ENCODE measurements at regions not wholly inside any gene's neighbourhood (a gene's known extent, or its start where the extent isn't known, plus 50 kb on each side); places are given as distances from the start of the nearest gene placed in this dataset.

DNA sequence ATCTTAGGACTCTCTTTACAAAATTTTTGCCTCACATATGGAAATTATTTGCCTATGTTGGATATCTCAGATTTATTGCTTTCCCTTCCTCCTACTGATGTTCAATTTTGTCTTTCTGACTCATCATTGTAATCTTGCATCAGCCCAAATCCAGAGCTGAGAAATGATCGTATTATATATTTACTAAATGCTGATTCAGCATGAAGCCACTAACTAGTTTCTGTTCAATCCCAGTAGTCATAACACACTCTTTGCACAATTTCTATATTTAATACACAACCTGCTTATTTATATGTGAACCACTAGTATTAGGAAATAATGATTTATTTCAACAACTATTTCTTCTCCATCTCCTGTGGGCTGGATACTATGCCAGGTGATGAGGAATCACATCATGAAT is 161.1 kb upstream of the PCDH17 start:
- H3K4me1 ChIP-seq (ENCODE audit: control insufficient read depth in 3 of 3, insufficient read depth in 2 of 3, low read depth in 1 of 3, low read length in 2 of 3), result no peaks in the 10 kb centered on the region
- no peak overlapping the region for H3K27ac ChIP-seq (ENCODE audit: low read depth in 1 of 3, low read length in 2 of 3)
- no peaks in the 10 kb centered on the region for H3K9me3 ChIP-seq (ENCODE audit: control insufficient read depth in 2 of 2, insufficient read depth in 1 of 2, low read depth in 1 of 2, low read length in 1 of 2)
- H3K36me3 ChIP-seq (ENCODE audit: control insufficient read depth in 3 of 3, insufficient read depth in 2 of 3, low read depth in 1 of 3, low read length in 3 of 3), result no peaks in the 10 kb centered on the region
- H3K27me3 ChIP-seq (ENCODE audit: control insufficient read depth in 3 of 3, insufficient read depth in 3 of 3, low read length in 3 of 3), result no peaks in the 10 kb centered on the region
- no peak overlapping the region for H3K4me3 ChIP-seq (ENCODE audit: low read depth in 1 of 3, low read length in 3 of 3)
- FAIRE-seq (no peak), DNase-seq (no peak)
- 70 to 84% (median 77%) methylated on average over 1 of the region's 1 CpG for WGBS, 3 donors

DNA sequence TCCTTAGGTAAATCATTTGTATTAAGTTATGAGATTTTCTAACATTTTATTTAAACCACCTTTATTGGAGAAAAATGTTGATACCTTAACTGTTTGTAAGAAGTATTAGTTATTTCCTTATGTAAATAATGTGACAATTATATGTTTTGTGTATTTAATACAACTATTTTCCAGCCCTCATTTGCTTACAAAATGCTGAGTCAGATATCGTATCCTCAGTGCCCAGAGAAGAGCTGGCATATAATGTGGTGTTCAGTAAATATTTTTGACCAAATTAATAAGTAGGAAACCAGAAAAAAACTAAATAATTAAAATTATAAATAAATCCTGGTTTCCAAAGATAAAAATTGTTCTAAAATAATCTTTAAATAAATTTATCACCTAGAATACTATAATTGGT is 140.2 kb upstream of the PCDH17 start:
- Histone ChIP-seq H3K27me3 (ENCODE audit: control insufficient read depth in 3 of 3, insufficient read depth in 3 of 3, low read length in 3 of 3) (no peaks in the 10 kb centered on the region), H3K27ac (ENCODE audit: low read depth in 1 of 3, low read length in 2 of 3) (no peak overlapping the region), H3K4me1 (ENCODE audit: control insufficient read depth in 3 of 3, insufficient read depth in 2 of 3, low read depth in 1 of 3, low read length in 2 of 3) (no peaks in the 10 kb centered on the region), H3K36me3 (ENCODE audit: control insufficient read depth in 3 of 3, insufficient read depth in 2 of 3, low read depth in 1 of 3, low read length in 3 of 3) (no peaks in the 10 kb centered on the region), H3K9me3 (ENCODE audit: control insufficient read depth in 2 of 2, insufficient read depth in 1 of 2, low read depth in 1 of 2, low read length in 1 of 2) (peaks cover 0 to 4% of the 10 kb centered on the region in 2 donors), H3K4me3 (ENCODE audit: low read depth in 1 of 3, low read length in 3 of 3) (no peak overlapping the region)
- WGBS, 3 donors, result 74 to 78% (median 75%) methylated on average over 1 of the region's 1 CpG
- DNase-seq (no peak), FAIRE-seq (no peak)

DNA sequence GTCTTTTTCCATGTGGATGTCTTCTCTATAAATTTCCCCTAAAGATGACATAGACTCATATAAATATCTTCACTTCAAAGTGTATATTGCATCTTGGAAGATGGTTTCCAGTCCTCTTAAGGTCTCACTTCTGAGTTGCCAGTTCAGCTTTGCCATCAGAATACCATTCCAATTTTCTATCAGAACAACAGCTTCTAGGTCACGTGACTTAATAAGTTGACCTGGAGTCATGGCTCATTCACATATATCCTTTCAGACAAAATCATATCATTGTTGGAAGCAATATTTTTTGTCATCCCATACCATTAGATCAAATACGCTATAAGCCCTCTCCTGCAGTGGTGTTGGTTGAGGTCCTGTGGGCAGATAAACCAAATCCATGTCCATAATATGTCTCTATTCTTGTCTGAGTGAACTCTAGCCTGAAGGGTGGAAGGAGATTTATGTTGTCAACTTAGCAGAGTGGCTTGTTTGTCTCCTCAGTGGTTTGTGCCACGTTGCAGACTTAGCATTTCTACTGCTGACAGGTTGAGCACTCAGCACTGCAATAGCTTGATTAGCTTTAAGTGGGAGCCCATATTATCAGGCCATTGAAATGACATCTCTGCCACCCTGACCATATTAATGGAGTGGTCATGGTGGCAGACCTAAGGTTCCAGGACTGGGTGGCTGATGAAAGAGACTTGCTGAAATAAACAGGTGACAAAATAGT is 123.6 kb upstream of the PCDH17 start:
- H3K4me1 ChIP-seq (ENCODE audit: control insufficient read depth in 3 of 3, insufficient read depth in 2 of 3, low read depth in 1 of 3, low read length in 2 of 3), result no peaks in the 10 kb centered on the region
- 64 to 73% (median 70%) methylated on average over 3 of the region's 3 CpGs for WGBS, 3 donors
- FAIRE-seq, result no peak
- H3K36me3 ChIP-seq (ENCODE audit: control insufficient read depth in 3 of 3, insufficient read depth in 2 of 3, low read depth in 1 of 3, low read length in 3 of 3), result no peaks in the 10 kb centered on the region
- H3K27me3 ChIP-seq (ENCODE audit: control insufficient read depth in 3 of 3, insufficient read depth in 3 of 3, low read length in 3 of 3), result no peaks in the 10 kb centered on the region
- H3K9me3 ChIP-seq (ENCODE audit: control insufficient read depth in 2 of 2, insufficient read depth in 1 of 2, low read depth in 1 of 2, low read length in 1 of 2), result no peaks in the 10 kb centered on the region
- no peak for DNase-seq
- H3K4me3 ChIP-seq (ENCODE audit: low read depth in 1 of 3, low read length in 3 of 3), result no peak overlapping the region
- H3K27ac ChIP-seq (ENCODE audit: low read depth in 1 of 3, low read length in 2 of 3), result no peak overlapping the region

DNA sequence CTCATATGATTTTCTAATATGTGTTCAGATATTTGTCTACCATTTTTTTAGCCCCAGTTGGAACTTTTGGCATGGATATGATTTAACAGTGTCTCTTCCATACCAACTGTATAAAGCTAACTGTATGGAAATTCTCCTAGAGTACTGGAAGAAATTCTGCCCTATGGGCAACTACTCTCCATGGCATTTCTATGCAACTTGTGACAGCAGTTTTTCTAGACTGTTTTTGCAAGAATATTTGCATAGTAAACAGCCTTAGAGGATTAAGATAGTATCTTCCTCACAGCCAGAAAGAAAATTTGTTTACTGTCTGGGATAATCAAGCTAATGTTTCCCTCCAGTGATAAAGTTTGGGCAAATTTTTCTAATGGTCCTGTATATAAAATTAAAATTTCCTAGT is 119.9 kb upstream of the PCDH17 start:
- no peak for FAIRE-seq

DNA sequence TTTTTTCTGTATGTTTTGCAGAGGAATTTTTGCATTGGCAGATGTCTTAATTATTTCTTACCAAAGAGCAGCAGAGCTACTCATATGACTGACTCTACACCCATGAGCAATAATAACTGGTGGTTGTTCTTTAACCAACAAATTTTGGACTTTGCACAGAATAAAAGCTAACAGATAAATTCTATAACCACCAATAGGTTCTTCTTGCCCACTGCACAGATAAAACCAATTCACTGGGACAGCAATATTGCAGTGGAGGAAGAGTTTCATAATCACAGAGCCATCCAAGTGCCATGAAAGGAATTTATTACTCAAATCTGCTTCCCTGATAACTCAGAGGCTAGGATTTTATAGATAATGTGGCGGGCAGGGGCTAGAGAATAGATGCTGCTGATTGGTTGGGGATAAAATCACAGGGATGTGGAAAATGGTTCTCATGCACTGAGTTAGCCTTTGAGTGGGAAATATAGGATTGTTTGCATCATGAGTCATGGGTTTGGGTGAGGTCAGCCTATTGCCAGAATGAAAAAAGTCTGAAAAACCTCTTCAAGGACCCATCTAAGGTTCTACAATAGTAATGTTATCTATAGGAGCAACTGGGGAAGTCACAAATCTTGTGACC is 104.3 kb upstream of the PCDH17 start:
- FAIRE-seq, result no peak
- H3K4me3 ChIP-seq (ENCODE audit: low read depth in 1 of 3, low read length in 3 of 3), result no peak overlapping the region
- 7 to 45% (median 21%) methylated on average over 1 of the region's 1 CpG for WGBS, 3 donors
- H3K27me3 ChIP-seq (ENCODE audit: control insufficient read depth in 3 of 3, insufficient read depth in 3 of 3, low read length in 3 of 3), result no peaks in the 10 kb centered on the region
- H3K9me3 ChIP-seq (ENCODE audit: control insufficient read depth in 2 of 2, insufficient read depth in 1 of 2, low read depth in 1 of 2, low read length in 1 of 2), result peaks cover 0 to 8% of the 10 kb centered on the region in 2 donors
- H3K4me1 ChIP-seq (ENCODE audit: control insufficient read depth in 3 of 3, insufficient read depth in 2 of 3, low read depth in 1 of 3, low read length in 2 of 3), result peaks cover 0 to 5% (median 0%) of the 10 kb centered on the region in 3 donors
- no peaks in the 10 kb centered on the region for H3K36me3 ChIP-seq (ENCODE audit: control insufficient read depth in 3 of 3, insufficient read depth in 2 of 3, low read depth in 1 of 3, low read length in 3 of 3)
- DNase-seq, result peak; percentile 58 to 70
- peak overlapping the region in 1 of 3 donors; percentile 44 for H3K27ac ChIP-seq (ENCODE audit: low read depth in 1 of 3, low read length in 2 of 3)

More for the DNA sequence above, 119.9 kb upstream of the PCDH17 start:
- H3K27ac ChIP-seq (ENCODE audit: low read depth in 1 of 3, low read length in 2 of 3), result no peak overlapping the region
- H3K36me3 ChIP-seq (ENCODE audit: control insufficient read depth in 3 of 3, insufficient read depth in 2 of 3, low read depth in 1 of 3, low read length in 3 of 3), result no peaks in the 10 kb centered on the region
- no peaks in the 10 kb centered on the region for H3K4me1 ChIP-seq (ENCODE audit: control insufficient read depth in 3 of 3, insufficient read depth in 2 of 3, low read depth in 1 of 3, low read length in 2 of 3)
- H3K27me3 ChIP-seq (ENCODE audit: control insufficient read depth in 3 of 3, insufficient read depth in 3 of 3, low read length in 3 of 3), result no peaks in the 10 kb centered on the region
- no peak overlapping the region for H3K4me3 ChIP-seq (ENCODE audit: low read depth in 1 of 3, low read length in 3 of 3)
- no peaks in the 10 kb centered on the region for H3K9me3 ChIP-seq (ENCODE audit: control insufficient read depth in 2 of 2, insufficient read depth in 1 of 2, low read depth in 1 of 2, low read length in 1 of 2)
- no peak for DNase-seq

DNA sequence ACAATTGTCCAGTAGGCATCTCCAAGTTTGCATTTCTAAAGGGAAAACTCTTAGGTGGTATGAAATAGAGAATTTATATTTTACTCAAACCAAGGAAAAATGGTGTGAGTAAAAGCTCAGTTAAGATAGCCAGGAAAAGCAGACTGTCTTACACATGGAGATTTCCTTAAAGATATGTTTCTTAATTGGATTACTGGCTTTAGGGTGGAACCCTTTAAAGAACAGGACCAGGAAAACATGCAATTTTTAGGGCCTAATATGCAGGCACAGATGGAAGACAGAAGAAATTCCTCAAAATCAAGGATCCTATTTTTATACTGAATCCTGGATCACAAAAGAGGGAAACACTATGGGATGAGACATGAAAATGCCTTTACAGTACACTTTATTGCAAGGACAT is 100.3 kb upstream of the PCDH17 start:
- DNase-seq (no peak), FAIRE-seq (no peak)
- Histone ChIP-seq H3K4me1 (ENCODE audit: control insufficient read depth in 3 of 3, insufficient read depth in 2 of 3, low read depth in 1 of 3, low read length in 2 of 3) (peaks cover 0 to 5% (median 0%) of the 10 kb centered on the region in 3 donors), H3K9me3 (ENCODE audit: control insufficient read depth in 2 of 2, insufficient read depth in 1 of 2, low read depth in 1 of 2, low read length in 1 of 2) (peaks cover 0 to 20% of the 10 kb centered on the region in 2 donors), H3K36me3 (ENCODE audit: control insufficient read depth in 3 of 3, insufficient read depth in 2 of 3, low read depth in 1 of 3, low read length in 3 of 3) (no peaks in the 10 kb centered on the region), H3K27ac (ENCODE audit: low read depth in 1 of 3, low read length in 2 of 3) (no peak overlapping the region), H3K27me3 (ENCODE audit: control insufficient read depth in 3 of 3, insufficient read depth in 3 of 3, low read length in 3 of 3) (no peaks in the 10 kb centered on the region), H3K4me3 (ENCODE audit: low read depth in 1 of 3, low read length in 3 of 3) (no peak overlapping the region)

DNA sequence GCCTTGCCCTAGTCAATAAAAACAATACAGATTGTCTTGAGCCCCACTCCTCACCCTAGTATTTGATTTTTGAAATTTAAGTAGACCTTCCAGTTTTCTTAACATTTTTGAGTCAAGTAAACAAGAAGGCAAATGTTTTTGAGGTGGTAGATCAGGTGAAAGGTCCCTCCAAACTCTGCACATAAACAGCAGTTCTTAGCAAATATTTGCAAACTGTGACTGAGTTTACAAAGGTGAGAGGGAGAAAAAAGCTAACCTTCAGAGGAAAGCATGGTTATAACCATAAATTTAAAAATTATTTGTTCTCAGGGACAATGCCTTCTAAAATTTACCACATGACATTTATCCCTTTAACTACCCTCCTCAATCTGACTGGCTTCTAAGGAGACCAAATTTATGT is 84.6 kb upstream of the PCDH17 start:
- DNase-seq, result no peak
- H3K27ac ChIP-seq (ENCODE audit: low read depth in 1 of 3, low read length in 2 of 3), result no peak overlapping the region
- H3K27me3 ChIP-seq (ENCODE audit: control insufficient read depth in 3 of 3, insufficient read depth in 3 of 3, low read length in 3 of 3), result no peaks in the 10 kb centered on the region
- H3K9me3 ChIP-seq (ENCODE audit: control insufficient read depth in 2 of 2, insufficient read depth in 1 of 2, low read depth in 1 of 2, low read length in 1 of 2), result no peaks in the 10 kb centered on the region
- no peak overlapping the region for H3K4me3 ChIP-seq (ENCODE audit: low read depth in 1 of 3, low read length in 3 of 3)
- no peaks in the 10 kb centered on the region for H3K36me3 ChIP-seq (ENCODE audit: control insufficient read depth in 3 of 3, insufficient read depth in 2 of 3, low read depth in 1 of 3, low read length in 3 of 3)
- FAIRE-seq, result no peak
- H3K4me1 ChIP-seq (ENCODE audit: control insufficient read depth in 3 of 3, insufficient read depth in 2 of 3, low read depth in 1 of 3, low read length in 2 of 3), result no peaks in the 10 kb centered on the region

DNA sequence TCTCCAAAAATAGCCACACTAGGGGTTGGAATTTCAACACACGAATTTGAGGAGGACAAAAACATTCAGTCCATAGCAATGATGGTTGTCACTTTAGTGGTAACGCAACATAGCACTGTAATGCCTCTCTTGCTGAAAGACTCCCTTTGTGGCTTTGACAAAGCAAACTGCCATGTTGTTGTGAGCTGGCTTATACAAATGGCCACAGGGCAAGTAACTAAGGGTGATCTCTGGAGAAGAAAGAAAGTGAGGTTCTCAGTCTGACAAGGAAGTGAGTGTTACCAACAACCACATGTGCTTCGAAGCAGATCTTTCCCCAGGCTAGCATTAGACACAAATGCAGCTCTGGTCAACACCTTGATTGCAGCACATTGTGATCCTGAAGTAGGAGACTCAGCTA is 79.1 kb upstream of the PCDH17 start:
- no peaks in the 10 kb centered on the region for H3K4me1 ChIP-seq (ENCODE audit: control insufficient read depth in 3 of 3, insufficient read depth in 2 of 3, low read depth in 1 of 3, low read length in 2 of 3)
- H3K4me3 ChIP-seq (ENCODE audit: low read depth in 1 of 3, low read length in 3 of 3), result no peak overlapping the region
- WGBS, 3 donors, result 76 to 83% (median 78%) methylated on average over 3 of the region's 3 CpGs
- no peak for FAIRE-seq
- H3K27ac ChIP-seq (ENCODE audit: low read depth in 1 of 3, low read length in 2 of 3), result no peak overlapping the region
- H3K36me3 ChIP-seq (ENCODE audit: control insufficient read depth in 3 of 3, insufficient read depth in 2 of 3, low read depth in 1 of 3, low read length in 3 of 3), result no peaks in the 10 kb centered on the region
- no peaks in the 10 kb centered on the region for H3K27me3 ChIP-seq (ENCODE audit: control insufficient read depth in 3 of 3, insufficient read depth in 3 of 3, low read length in 3 of 3)
- H3K9me3 ChIP-seq (ENCODE audit: control insufficient read depth in 2 of 2, insufficient read depth in 1 of 2, low read depth in 1 of 2, low read length in 1 of 2), result peaks cover 0 to 3% of the 10 kb centered on the region in 2 donors
- DNase-seq, result no peak

DNA sequence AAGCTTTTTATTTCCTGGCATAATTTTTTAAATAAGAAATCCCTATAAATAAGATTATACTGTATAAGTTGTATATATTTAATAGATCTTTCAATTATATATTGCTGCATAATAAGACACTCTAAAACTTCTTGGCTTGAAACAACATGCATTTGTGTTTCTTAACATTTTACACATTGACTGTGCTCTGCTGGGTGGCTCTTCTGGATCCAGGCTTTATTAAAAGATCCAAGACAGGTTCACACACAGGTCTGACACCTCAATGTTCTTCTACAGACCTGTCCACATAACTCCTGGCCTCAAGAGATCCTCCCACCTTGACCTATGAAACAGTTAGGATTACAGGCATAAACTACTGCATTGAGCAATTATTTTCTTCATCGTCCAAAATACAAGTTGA is 77.6 kb upstream of the PCDH17 start:
- DNase-seq, result no peak
- H3K27me3 ChIP-seq (ENCODE audit: control insufficient read depth in 3 of 3, insufficient read depth in 3 of 3, low read length in 3 of 3), result no peaks in the 10 kb centered on the region
- H3K9me3 ChIP-seq (ENCODE audit: control insufficient read depth in 2 of 2, insufficient read depth in 1 of 2, low read depth in 1 of 2, low read length in 1 of 2), result peaks cover 0 to 3% of the 10 kb centered on the region in 2 donors
- no peak for FAIRE-seq
- no peaks in the 10 kb centered on the region for H3K36me3 ChIP-seq (ENCODE audit: control insufficient read depth in 3 of 3, insufficient read depth in 2 of 3, low read depth in 1 of 3, low read length in 3 of 3)
- H3K27ac ChIP-seq (ENCODE audit: low read depth in 1 of 3, low read length in 2 of 3), result no peak overlapping the region
- WGBS, 3 donors, result 84 to 93% (median 89%) methylated on average over 1 of the region's 1 CpG
- H3K4me3 ChIP-seq (ENCODE audit: low read depth in 1 of 3, low read length in 3 of 3), result no peak overlapping the region
- H3K4me1 ChIP-seq (ENCODE audit: control insufficient read depth in 3 of 3, insufficient read depth in 2 of 3, low read depth in 1 of 3, low read length in 2 of 3), result no peaks in the 10 kb centered on the region
